ENCODE measurements at regions not wholly inside any gene's neighbourhood (a gene's known extent, or its start where the extent isn't known, plus 50 kb on each side); places are given as distances from the start of the nearest gene placed in this dataset.
A peak's percentile ranks its signal among the peaks of the same experiment; 100 is the strongest.
"Not testable (repeated sequence)": the region's sequence is repeated elsewhere in the genome, so short reads cannot be mapped to it uniquely, and the experiment has no call there.

DNA sequence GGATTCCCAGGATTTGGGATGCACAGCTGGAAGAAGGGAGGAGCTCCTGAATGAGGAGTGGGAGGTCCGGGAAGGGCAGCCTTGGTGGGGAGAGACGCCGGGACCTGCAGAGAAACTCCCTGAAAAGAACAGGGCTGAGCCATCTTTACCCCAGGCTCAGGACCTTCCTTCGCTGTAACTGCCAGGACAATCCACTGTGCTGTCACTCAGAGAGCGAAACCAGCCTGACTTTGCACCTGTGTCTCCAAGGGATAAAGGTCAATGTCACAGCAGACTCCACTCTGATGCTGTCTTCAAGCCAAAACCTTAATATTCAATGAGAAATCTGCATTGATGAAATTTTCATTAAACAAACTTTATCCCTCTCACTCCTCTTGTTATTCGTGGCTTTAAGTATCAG is 235.4 kb upstream of the SULF2 start:
- not testable (repeated sequence) for DNase-seq

DNA sequence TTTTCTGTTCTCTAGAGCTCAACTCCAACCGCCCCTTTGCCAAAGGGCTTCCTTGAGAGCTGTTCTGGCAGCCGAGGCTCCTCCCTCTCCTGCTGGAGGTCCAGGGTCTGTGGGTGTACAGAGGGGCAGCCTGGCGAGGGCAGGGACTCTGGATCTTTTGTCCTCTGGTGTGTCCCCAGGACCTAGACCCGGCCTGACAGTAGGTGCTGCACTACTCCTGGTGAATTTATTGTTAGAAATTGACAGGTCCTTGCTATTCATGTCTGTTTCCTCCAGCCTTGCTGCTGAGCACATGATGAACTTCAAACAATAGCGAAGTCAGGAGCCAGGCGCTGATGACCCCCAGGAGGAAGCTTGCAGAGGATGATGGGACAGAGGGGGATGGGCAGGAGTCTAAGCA is 234.7 kb upstream of the SULF2 start:
- DNase-seq, result no peak

DNA sequence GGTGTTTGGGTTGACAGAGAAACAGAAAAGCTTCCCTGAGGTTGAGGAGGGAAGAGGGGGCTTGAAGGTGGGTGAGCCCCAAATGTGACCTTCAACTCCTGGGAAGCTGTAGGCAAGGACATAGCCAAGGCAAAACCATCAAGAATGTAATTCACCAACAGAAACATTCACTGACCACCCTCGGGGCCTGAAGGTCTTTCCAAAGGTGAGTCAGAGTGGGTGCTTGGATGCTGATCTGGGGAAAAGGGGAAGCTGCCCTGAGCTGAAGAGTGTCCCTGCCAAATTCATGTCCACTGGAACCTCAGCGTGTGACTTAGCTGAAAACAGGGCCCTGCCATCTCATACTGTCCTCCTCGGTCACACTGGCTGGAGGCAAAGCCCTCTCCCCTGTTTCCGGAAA is 234.2 kb upstream of the SULF2 start:
- no peak for DNase-seq

DNA sequence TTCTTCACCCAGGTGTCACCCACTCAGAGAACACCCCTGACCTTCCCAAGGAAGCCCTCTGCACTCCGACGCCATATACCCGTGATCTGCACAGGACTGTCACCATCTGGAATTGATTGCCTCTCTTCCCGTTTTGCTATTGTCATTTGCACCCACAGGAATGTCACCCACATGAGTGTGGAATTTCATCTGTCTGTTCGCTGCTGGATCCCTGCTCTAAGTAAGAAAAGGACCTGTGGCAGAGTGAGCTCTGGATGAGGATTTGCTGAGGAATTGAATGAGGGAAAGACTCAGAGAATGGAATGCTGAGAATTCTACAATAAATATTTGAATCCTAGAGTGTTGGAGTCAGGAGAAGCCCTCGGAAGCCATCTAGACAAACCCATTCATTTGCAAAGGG is 233.6 kb upstream of the SULF2 start:
- DNase-seq, result not testable (repeated sequence)

DNA sequence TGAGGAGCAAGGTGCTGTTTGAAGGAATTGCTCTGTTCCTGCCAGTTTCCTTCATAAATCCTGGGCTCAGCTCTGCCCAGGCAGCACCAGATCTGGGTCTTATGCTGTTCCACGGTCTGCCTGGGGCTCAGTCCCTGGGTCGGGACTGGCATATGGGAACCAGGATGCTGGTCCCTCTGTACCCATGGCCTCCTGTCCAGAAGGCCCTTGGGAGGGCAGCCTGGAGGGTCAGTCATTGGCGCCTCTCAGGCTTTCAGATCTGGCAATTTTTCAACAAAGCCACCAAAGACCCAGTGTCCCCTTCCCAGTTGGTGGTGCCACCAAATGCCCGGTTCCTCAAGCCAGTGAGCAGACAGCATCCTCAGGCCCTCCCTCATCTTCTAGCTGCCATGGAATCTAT is 232.7 kb upstream of the SULF2 start:
- DNase-seq, result no peak

DNA sequence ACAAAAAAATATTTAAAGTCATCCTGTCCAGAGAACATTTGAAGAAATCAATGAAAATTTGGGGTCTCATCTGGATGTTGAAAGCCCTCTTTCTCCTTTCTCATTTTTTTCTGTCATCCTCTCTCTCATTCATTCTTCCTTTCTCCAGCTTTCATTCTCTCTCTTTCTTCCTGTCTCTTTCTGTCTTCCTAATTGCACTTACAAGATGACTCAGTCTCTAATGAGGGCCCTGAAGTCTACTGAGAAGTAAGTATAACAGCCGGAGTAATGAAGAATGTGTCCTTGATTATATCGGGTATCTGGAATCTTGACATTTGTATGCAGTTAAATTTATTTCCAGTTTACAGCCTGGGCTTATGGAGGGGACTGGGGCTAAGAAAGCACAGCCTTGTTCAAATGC is 232.2 kb upstream of the SULF2 start:
- DNase-seq, result no peak

DNA sequence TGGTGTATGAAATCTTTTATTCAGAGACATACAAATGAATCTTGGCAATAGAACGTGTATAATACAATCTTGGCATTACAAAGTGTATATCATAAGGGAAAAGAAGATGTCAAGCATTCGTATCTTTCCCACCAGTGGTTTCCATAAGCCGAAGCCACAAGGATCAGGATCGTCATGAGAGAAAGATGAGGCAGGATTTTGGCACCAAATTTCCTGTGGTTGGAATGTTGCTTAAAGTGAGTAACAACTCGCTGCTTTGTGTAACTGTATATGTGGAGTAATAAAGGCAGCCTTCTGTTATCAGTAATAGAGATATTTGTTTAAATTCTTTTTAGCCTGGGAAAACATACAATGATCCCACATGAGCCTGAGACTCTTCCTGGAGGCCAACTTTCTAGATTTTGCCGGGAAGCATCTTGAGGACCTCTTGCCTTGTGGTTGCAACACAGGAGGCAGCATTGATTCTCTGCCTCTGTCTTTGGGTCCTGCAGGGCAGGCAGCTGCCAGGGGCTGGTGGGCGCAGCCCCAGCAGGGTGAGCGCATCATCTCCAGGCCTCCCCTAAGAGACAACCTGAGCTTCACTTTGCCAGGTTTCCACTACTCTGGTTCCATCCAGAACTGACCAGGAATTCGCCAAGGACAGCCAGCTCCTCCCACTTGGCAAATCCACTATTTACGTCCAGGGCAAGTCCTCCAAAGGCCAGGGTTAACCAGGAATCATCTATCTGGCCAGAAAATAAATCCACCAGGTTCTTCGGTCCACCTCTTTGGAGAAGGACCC is 230.9 kb upstream of the SULF2 start:
- DNase-seq, result no peak

DNA sequence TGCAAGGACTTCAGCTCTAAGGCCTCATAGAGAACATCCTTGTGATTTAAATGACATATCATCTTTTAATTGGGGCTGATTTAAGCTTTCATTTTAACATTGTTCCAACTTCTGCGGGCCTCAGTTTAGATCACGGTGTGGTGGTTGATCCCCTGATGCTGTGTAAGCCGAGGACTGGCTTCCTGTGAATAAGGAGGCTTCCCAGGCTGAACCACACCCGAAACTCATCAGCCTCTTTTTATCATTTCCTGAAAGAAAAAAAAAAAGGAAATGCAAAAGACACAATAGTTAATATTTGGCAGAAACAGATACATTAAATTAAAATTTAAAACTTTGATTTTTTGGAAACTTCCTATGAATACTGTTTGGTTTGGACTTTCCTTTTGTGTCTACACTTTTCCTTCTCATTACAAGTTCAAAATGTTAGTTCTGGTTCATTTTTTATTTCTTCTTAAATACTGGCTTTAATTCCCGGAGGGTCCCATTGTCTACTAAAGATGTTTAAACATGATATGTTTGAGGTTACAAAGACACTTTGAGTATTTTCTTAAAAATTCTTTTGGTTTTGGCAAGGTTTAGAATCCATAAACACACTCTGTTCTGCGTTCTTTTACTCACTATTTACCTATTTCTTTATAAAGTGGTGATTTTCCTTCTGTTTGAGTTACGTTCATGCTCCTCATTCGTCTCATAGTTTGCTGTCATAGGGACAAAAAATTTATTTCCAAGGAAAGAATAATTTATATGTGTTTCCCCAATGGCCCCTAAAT is 230.0 kb upstream of the SULF2 start:
- no peak for DNase-seq

DNA sequence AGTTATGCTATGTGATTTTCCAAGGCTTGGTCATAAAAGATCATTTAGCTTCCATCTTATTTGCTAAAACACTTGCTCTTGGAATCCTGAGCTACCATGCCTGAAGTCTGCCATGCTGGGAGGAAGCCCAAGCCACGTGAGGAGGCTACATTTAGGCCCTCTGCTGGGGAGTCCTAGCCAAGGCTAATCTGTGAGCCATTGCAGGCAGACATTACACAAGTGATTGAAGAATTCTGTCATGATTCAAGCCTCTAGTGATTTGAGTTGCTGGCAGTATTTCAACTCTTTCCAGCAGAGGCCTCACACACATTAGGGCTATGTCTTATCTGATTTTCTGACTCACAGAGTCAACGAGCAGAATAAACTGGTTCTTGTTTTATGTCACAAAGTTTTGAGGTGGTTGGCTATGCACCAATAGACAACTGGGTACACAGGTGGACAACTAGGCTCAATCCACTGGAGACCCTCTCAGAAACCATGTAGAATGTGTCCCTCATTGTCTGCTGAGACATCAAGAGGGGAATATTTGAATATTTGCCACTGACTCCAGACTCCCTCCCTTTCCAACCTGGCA is 227.2 kb upstream of the SULF2 start:
- peak; percentile 13 for DNase-seq

DNA sequence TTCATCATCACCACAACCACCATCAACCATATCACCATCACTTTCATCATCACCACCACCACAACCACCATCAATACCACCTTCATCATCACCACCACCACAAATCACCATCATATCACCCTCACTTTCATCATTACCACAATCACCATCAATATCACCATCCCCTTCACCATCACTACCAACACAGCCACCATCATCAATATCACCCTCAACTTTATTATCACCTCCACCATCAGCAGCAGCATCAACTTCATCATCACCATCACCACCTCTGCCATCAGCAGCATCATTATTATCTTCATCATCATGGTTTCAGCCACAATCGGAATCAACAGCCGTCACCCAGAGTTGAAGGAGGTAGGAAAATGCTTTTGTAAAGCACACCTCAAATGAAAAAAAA is 225.7 kb upstream of the SULF2 start:
- no peak for DNase-seq

DNA sequence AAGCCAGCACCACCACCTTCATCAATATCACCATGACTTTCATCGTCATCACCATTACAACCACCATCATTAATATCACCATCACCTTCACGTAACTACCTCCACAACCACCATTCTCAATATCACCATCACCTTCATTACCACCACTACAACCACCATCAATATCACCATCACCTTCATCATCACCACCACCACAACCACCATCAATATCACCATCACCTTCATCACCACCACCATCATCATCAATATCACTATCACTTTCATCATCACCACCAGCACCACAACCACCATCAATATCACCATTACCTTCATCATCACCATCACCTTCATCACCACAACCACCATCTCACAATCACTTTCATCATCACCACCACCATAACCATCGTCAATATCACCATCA is 225.3 kb upstream of the SULF2 start:
- DNase-seq, result no peak

DNA sequence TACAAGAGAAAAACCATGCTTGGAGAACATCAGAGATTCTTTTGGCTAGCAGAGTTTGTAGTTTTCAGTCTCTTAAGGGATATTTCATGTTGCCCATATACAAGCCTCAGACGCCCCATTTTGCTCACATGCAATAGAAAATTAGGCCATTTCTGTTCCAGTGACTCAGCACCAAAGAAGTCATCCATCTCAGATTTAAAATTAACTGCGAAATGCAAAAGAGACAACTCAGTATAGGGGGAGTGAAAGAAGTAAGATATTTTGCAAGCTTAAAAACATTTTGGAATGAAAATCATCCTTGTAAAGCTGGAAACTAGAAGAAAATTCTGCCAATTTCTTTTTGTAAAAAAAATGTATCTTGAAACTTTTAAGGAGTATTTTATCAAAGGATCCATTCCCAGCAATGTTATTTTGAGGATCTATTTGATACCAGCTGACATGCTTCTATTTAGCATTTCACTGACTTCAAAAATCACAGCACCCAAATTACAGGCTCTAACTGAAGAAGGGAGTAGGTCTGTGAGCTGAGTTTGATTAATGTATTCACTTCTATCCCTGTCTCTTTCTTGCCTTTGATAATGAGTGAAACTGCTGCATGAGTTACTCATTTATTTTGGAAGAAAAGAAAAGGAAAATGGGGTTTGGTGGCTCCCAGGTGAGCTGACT is 223.7 kb upstream of the SULF2 start:
- no peak for DNase-seq

DNA sequence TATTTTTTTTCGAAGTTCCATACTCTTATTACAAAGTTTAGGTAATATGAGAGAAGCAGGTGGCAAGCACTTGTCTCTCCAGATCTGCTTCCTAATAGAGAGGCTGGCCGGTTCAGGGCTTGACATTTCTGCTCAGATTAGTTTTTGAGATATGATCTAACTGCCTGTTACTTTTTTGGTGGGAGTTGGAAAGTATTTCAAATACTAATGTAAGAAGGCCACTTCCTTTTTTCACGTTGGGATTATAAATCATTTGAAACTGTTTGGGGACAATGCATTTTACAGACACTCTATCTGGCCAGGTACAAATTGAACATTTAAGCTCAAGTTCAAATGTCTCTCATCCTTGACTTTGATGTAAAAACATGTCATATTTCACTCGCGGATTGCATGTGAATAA is 222.1 kb upstream of the SULF2 start:
- DNase-seq, result peak; percentile 59

DNA sequence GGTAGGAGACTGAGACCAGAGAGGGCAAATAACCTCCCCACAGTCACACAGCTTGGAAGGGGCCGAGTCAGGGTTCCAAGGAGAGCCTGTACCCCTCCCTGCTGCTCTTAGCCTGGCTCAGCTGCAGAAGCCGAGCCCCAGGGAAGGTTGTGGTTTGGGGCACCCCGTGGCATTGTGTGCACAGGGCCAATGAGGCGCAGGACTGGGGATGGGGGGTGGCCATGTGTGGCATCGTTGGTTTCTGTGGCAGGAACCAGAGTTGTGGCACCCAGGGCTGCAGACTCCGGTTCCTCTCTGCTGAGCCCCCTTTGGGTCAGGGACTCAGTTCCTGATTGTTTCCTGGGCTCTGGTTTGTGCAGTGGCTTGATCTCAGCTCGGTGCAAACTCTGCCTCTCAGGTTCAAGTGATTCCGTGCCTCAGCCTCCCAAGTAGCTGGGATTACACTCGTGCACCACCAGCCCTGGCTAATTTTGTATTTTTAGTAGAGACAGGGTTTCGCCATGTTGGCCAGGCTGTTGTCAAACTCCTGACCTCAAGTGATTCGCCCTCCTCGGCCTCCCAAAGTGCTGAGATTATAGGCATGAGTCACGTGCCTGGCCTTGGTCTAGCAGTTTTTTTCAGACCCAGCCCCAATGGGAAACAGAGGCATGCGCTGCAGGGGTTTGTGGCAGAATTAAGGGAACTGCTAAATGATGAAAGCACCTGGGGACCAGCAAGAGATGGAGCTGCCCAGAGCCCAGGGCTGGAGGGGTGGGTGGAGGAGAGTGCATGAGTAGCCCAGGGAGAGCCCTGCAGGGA is 221.0 kb upstream of the SULF2 start:
- peak; percentile 56 for DNase-seq

DNA sequence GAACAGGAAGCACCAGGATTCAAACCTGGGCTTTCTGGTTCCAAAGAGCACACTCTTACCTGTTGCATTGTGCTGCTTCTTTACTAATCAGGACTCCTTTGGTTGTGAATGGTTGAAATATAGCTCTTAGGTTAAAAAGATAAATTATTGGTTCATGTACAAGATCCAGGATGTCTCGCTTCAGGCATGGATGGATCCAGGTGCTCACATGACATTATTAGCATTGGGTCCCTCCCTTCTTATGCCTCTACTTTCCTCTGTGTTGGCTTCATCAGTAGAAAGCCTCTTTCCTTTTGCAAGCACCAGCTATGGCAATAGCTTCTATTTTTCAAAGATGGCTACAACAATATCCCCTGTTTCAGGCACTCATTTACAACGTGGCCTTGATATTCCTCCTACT is 217.7 kb upstream of the SULF2 start:
- no peak for DNase-seq

DNA sequence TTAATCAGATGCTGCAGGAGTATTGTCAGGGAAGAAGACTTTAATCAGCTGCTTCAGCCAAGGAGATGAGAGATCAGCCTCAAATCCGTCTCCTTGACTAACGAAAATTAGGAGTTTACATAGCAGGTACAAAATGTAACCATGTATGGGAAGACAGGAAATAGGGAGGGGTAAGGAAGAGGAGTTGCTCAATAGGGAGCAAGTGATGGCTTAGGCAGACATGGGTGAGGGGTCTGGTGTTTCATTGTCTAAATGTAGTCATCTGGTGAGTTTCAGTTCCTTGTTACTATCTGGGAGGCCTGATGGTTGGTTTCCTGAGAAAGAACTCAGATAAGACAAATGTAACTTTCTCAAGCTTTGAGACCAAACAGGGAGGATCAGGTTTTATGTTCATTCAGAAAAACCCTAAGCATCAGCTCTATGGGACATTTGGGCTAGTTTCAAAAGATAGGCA is 217.3 kb upstream of the SULF2 start:
- DNase-seq, result peak; percentile 46

DNA sequence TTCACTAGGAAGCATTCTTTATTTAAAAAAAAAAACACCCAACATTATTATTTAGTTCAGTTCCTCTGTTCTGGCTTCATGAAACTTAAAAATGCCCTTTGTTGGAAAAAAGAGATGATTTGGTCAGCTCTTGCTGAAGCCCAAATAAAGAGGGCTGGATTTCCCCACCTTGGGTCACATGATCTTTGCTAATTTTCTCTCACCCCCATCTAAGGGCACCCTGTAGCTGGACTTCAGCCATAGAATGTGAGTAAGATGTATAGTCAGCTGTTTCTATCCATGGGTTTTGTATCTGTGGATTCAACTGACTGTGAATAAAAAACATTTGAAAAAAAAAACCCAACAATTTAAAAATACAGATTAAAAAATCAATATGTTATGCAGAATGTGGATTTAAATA is 213.9 kb upstream of the SULF2 start:
- DNase-seq, result no peak

DNA sequence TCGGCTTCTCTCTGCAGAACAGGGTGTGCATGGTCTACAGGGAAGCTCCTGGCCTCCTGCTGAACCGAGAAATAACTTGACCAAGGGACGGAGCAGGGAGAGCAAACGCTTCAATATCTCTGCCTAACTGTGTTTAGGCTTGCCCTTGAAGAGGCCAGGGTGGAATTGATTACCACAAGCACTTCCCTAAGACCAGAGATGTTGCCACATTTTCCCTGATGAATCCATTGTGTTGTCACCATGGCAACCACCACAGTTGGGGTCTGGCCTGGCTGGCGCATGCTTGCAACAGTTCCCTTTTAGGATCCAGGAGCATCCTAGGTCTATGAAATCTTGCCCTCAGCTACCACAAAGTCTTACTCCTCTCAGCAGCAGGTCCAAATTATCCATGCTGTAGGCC is 213.5 kb upstream of the SULF2 start:
- DNase-seq, result peak; percentile 42

DNA sequence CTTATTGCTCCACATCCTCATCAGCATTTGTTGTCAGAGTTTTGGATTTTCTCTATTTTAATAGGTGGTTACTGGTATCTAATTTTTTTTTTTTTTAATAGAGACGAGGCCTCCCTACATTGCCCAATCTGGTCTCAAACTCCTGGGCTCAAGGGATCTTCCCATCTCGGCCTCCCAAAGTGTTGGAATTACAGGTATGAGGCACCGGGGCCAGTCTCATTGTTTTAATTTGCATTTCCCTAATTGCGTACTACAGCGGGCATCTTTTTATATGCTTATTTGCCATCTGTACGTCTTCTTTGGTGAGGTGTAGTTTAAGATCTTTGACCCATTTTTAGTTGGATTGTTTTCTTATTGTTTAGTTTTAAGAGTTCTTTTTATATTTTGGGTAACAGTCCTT is 210.4 kb upstream of the SULF2 start:
- no peak for DNase-seq

DNA sequence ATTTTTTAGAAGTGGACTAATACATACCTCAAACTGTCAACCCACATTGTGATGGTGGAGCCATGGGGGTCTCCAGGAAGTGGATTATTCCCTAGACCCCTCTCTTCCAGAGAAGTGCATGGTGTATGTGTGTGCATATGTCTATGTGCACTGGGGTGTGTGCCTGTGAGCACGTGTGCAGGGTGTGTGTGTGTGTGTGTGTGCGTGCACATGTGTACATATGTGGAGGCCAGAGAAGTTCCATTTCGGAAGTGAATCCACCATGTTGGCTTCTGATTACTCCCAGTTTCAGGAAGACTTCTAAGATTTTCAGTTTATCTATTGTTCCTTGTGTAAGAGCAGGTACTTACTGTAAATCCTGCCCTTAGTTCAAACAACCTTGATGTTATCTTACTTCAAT is 208.5 kb upstream of the SULF2 start:
- no peak for DNase-seq

DNA sequence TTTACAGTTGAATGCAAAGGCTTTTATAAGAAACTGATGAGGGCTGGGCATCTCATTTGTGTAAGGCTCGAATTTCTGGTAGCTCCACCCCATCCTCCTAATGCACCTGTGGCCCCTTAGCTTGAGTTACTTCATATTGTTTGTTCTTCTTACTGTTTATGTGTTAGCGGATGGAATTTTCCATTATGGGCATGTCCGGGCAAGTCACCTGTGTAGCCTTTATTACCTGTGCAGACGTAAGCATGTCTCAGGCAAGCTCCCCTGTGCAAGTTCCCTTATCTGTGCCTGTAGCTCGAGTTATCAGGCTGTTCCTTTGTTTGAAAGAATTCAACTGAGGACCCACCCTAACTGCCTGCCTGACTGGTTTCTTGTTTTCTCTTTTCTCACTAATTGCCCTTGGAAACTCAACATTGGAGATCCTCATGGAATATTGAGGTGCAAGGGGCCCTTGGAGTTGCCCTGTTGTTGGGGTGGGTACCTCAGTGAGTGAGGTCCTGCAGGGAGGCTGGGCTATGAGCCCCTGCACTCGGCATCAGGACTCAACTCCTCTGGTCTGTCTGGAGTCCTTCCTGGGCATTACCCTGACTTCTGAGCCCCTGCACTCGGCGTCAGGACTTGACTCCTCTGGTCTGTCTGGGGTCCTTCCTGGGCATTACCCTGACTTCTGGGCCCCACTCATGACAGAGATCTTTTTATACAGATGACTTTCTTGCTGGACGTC is 207.9 kb upstream of the SULF2 start:
- DNase-seq, result no peak

DNA sequence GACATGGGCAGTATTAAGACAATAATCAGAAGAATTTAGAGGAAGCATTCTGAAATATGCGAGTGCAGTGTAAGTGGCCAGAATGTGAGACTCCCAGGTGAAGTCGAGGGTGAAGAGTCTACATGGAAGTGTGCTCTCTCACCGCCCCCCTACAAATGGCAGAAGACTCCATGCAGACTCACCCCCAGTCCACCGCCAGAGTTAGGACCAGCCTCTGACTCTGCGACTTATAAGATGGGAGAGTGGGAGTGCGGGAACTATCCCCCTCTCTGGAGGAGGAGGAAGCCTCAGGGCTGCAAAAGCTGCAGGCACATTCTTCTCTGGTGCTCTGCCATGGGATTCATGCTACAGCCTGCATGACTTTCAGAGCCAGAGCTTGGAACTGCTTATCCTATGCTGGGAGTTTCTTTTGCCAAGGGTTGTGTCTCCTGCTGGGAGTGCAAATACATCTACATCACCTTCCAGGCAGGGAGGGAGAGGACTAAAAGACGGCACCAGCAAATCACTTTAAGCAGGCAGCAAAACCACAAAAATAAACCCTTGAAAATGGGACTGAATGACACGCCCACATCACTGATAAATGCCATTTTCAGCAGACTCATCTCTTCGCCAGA is 206.7 kb upstream of the SULF2 start:
- no peak for DNase-seq

Data from hematopoietic multipotent progenitor cell treated with erythropoietin and hydrocortisone succinate and interleukin-3 and kit ligand, for 4 days (in vitro differentiated cells).